NK-92 (cell line): ENCODE measurements at regions not wholly inside any gene's neighbourhood (a gene's known extent, or its start where the extent isn't known, plus 50 kb on each side); places are given as distances from the start of the nearest gene placed in this dataset.
"Not testable (repeated sequence)": the region's sequence is repeated elsewhere in the genome, so short reads cannot be mapped to it uniquely, and the experiment has no call there.

ENCODE experiments used
- DNase-seq: peaks from one replicate; lab custom pipeline; 2025; ENCODE audit not compliant: unreplicated experiment; lab: John Stamatoyannopoulos, UW

DNA sequence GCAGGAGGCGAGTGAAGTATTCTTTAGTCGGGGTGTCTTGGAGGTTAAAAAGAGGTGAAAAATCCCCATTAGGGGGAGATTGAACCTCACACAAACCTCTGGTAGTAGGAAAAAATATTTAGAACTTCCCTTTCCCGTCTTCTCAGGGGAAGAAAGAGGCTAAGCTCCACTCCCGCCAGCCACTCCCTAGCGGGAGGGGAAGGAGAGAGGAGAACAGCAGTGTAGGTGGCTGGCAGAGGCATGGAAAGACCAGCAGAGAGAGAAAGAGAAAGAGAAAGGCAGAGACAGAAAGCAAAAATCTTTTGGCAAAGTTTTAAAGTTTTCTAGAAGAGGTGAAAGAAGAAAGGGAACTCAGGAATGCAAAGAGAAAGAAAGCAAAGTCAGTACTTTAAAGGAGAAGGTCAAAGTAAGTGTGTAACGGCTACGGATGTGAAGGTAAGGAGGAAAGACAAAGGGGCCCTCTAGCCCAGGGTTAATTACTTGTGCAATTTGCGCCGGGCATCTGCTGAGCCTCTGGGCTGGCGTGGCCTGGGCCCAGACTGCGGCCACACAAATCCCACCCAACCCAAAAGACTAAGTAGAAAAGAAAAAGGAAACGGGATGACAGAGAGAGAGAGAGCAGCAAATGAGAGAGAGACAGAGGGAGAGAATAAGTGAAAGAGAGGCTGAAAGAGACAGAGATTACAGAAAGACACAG is 72.3 kb upstream of the ZNF746 start:
- no peak for DNase-seq

DNA sequence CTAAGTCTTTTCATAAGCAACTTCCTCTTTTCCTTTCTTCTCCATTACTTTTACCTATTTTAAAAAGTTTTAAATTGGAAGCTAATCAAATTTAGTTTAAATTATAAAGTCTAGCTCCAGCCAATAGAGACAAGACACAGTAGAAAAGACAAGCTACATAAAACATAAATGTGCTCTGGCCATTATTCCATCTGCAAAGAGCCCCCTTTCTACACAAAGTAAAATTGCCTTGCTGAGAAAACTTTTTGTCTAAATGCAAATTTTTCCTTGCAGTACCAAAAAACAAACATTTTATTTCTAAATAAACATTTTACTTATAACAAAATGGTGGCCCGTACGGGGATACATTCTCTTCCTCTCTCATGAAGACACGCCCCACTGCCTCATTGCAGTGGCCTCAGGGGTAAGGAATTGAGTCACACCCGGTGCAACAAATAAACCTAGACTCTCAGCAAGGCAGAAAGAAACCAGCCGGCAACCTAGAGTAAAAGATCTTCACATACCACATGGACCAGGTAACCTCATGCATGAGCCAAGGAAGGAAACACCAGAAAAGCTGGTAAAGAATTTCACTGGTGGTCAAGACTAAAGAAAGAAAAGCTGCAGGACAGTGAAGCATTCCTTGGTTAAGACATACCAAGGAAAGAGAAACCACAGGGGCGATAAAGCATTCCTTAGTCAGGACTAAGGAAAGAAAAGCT is 71.6 kb upstream of the ZNF746 start:
- DNase-seq = no peak

DNA sequence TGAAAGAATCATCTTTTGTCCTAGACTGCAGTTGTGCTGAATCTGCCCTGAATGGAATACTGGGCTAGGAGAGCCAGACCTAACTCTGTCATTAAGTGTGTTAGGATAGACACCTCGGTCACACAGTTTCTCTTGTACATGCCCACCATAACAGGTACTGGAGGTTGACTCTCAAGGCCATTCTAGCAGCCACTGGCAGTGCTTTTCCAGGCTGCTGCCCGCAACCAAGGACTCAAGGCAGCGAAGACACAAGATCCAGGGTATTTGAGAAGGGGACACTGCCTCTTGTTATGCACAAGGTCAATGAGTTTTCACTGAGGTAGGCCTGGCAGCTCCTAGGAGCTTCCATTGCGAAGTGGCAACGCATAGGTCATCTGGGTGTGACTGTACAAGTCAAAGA is 70.6 kb upstream of the ZNF746 start:
- no peak for DNase-seq

DNA sequence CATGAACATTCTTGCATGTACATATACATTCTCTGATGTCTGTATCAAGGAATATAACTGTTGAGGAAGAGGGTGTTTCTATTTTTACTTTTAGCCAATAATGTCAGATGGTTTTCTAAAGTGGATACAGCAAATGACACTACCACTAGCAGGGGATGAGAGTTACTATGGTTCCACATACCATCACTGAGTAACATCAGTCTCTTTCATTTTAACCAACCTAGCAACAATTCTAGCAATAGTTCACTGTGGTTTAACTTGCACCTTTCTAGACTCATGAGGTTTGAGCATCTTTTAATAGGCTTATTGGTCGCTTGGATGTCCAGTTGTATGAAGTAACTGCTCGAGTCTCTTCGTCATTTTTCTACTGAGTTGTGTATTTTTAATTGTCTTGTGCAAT is 68.5 kb upstream of the ZNF746 start:
- DNase-seq = no peak

DNA sequence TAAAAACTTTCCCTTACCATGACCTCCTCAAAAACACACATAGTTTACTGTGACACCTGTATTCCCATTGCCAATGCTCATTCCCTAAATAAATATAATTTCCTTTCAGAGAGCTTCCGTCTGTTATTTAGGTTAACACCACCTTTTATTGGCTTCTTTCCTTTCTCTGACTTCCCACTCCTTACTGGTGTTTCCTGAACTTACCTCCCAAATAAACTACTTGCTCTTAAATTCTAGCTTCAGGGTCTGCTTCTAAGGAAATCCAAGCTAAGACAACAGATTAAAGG is 67.4 kb upstream of the ZNF746 start:
- DNase-seq = no peak

DNA sequence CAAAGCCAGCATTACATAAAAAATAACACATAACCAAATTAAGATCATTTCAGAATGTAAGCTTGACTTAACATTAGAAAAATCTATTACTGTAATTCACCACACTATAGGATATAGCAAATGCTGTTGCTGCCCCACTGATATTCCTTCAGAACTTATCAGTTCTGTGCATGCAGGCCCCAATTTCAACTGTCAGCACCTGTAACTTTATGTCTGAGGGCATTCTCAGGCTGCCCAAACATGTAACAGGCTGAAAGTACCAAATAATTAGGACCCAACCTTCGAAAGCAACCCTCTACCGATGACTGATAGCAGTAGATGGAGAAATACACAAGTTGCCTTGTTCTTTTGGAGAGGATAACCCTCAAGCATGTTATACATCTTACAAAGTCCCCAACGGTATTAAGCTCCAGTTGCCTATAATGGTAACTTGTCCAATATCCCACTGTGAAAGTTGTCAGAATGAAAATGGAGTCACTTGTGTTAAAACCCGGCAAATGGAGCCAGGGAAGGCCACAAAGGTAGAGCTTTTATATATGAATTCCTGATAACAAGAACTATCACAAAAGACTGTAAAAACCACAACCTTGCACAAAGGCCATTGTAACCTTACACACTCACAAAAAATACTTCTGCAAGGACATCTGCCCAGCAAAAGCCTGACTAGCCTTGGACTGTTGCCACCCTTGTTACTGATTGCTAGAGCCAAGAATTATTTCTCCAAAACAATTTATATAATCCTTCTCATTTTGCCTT is 66.9 kb upstream of the ZNF746 start:
- DNase-seq = no peak

DNA sequence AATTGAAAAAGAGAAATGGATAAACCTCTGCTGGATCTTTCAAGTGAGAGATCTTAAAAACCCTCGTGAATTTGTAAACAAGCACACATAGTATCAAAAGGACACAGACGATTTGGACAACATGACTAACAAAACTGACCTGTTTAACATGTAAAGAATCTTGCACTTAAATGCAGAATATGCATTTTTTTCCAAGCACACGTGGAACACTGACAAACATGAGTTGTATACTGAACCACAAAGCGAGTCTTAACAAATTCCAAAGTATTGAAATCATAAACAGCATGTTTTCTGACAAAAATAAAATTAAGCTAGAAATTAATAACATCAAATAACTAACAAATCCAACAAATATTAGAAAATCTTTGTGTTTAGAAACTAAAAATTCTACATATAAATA is 65.0 kb upstream of the ZNF746 start:
- no peak for DNase-seq

DNA sequence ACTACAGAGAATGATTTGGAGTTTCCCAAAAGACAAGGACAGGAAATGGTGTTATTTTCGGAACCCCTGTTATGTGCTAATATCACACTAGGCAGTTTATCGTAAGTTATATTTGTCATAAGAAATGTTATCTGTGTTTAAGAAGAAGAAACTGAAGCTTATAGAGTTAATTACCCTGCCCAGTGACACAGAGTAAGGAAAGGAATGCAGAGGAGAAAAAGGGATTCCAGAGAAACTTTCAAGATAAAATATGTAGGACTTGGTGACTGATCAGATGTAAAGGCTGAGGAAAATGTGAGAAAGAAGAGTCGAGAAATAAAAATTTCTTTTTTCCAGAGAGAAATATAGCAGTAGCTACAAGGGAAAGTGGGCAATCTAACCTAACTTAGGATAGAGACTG is 63.5 kb upstream of the ZNF746 start:
- DNase-seq = no peak

DNA sequence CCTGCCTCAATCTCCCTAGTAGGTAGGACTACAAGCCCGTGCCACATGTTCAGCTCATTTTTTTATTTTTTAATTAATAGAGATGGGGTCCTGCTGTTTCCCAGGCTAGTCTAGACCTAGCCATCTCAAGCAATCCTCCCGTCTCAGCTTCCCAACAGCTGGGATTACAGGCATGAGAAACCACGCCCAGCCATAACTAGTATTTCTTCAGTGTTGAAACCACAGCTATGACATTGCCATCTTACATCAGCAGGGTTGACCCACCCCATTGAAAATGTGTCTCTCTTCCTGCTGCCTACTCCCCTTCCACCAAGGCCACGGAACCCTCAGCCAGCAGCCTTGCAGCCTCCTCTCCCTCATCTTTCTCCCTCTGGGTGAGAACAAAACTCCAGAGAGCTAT is 62.1 kb upstream of the ZNF746 start:
- DNase-seq = no peak

DNA sequence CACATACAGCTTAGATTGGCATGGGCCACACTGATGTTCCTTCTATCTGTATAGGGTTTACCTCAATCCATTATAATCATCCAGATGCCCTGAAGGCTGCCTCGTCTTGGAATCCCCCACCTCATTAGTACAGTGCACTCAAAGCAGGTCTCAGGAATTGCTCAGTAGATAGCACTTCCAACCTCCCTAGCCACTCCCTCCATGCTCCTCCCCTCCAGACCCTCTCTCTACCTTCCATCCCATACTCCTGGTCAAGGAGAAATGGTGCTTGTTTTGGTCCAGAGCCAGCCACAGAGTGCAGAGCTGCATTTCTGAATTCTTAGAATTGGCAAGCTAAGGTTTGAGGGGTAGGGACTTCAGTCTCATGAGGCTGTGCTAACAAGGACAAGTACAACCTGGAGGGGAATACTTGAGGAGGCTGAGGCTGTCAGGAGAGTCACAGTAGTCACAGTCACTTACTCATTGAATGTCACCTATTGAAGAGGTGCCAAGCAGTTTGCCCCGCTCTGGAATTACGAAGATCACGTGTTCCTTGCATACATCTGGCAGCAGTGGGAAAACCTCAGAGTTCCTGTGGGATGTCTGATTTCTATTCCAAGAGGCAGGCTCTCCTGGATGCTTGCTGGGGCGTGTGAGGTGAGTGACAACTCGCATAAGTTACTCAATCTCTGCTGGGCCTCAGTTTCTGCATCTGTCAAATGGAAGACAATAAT is 60.7 kb upstream of the ZNF746 start:
- no peak for DNase-seq

DNA sequence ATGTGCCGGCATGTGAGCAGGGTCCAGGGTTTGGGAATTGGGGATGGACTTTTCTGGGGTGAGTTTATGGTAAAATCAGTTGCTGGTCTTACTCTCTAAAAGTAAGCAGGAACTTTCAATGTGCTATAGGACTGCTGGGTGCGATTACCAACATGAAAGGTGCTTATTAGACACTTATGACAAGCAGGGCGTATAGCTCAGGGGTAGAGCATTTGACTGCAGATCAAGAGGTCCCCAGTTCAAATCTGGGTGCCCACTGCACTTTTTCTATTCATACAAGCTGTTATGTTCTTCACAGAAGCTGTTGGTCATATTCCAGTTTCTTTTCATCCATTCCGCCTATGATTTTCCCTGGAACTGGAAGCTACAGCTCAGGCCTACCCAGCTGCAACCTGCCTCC is 58.9 kb upstream of the ZNF746 start:
- not testable (repeated sequence) for DNase-seq

DNA sequence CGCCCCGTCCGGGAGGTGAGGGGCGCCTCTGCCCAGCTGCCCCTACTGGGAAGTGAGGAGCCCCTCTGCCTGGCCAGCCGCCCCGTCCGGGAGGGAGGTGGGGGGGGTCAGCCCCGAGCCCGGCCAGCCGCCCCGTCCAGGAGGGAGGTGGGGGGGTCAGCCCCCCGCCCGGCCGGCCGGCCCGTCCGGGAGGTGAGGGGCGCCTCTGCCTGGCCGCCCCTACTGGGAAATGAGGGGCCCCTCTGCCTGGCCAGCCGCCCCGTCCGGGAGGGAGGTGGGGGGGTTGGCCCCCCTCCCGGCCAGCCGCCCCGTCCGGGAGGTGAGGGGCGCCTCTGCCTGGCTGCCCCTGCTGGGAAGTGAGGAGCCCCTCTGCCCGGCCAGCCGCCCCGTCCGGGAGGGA is 57.2 kb upstream of the ZNF746 start:
- DNase-seq = not testable (repeated sequence)

DNA sequence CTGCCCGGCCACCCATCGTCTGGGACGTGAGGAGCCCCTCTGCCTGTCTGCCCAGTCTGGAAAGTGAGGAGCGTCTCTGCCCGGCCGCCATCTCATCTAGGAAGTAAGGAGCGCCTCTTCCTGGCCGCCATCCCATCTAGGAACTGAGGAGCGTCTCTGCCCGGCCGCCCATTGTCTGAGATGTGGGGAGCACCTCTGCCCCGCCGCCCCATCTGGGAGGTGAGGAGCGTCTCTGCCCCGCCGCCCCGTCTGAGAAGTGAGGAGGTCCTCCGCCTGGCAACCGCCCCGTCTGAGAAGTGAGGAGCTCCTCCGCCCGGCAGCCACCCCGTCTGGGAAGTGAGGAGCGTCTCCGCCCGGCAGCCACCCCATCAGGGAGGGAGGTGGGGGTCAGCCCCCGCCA is 56.4 kb upstream of the ZNF746 start:
- DNase-seq = not testable (repeated sequence)

DNA sequence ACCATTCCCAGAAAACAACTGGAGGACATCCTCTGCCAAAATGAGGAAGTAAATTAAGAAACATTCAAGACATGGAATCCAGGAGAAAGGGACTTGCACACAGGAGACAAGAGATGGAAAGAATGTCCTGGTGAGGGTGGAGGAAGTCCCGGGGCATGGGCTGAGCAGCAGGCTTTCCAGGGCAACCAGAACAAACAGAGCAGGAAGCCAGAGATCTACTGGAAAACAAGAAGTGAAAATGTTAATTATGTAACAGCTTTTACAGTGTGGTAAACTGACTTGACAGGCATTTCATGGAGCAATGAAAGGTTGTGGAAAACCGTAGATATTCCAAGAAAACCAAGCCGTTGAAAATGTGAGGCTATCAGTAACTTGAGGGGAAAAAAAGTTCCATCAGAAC is 55.2 kb upstream of the ZNF746 start:
- no peak for DNase-seq
